ENCODE measurements at regions not wholly inside any gene's neighbourhood (a gene's known extent, or its start where the extent isn't known, plus 50 kb on each side); places are given as distances from the start of the nearest gene placed in this dataset.

DNA sequence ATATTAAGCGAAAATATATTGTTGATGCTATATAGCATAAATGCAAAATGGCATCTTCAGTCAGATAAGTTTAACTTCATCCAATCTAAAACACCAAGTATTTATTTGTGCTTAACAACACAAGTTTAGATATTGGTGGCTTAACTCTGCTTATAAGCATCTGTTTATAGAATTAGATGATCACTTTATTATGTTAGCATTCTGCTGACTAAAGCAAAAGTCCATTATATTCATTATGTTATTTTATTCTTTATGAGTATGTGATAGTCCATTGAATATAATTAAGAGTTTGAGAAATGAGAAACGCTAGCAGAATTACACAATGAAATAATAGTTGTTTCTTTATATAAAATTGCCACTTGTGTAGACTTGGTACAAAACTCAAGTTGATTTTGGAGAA lies 401.2 kb upstream of the CDH7 start:
- DNase-seq (ENCODE audit: low read depth in 1 of 2, low spot score in 1 of 2) = no peak
- H3K27ac ChIP-seq (replicated peaks) = no peak overlapping the region
- no peaks in the 10 kb centered on the region for H3K27me3 ChIP-seq (ENCODE audit: insufficient read depth, poor library complexity, severe bottlenecking)
- no peak for TF ChIP-seq SPI1 (IDR thresholded peaks at IDR 0.05; ENCODE audit: borderline replicate concordance, low read depth)
- TF ChIP-seq POLR2AphosphoS5 (IDR thresholded peaks at IDR 0.05; ENCODE audit: low read depth) = no peak
- TF ChIP-seq, protein P1, sequence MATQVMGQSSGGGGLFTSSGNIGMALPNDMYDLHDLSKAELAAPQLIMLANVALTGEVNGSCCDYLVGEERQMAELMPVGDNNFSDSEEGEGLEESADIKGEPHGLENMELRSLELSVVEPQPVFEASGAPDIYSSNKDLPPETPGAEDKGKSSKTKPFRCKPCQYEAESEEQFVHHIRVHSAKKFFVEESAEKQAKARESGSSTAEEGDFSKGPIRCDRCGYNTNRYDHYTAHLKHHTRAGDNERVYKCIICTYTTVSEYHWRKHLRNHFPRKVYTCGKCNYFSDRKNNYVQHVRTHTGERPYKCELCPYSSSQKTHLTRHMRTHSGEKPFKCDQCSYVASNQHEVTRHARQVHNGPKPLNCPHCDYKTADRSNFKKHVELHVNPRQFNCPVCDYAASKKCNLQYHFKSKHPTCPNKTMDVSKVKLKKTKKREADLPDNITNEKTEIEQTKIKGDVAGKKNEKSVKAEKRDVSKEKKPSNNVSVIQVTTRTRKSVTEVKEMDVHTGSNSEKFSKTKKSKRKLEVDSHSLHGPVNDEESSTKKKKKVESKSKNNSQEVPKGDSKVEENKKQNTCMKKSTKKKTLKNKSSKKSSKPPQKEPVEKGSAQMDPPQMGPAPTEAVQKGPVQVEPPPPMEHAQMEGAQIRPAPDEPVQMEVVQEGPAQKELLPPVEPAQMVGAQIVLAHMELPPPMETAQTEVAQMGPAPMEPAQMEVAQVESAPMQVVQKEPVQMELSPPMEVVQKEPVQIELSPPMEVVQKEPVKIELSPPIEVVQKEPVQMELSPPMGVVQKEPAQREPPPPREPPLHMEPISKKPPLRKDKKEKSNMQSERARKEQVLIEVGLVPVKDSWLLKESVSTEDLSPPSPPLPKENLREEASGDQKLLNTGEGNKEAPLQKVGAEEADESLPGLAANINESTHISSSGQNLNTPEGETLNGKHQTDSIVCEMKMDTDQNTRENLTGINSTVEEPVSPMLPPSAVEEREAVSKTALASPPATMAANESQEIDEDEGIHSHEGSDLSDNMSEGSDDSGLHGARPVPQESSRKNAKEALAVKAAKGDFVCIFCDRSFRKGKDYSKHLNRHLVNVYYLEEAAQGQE (IDR thresholded peaks at IDR 0.05; ENCODE audit: insufficient replicate concordance, low read depth) = no peak
- no peak for TF ChIP-seq GABPA (IDR thresholded peaks at IDR 0.05; ENCODE audit: low read depth)
- TF ChIP-seq, protein P2, sequence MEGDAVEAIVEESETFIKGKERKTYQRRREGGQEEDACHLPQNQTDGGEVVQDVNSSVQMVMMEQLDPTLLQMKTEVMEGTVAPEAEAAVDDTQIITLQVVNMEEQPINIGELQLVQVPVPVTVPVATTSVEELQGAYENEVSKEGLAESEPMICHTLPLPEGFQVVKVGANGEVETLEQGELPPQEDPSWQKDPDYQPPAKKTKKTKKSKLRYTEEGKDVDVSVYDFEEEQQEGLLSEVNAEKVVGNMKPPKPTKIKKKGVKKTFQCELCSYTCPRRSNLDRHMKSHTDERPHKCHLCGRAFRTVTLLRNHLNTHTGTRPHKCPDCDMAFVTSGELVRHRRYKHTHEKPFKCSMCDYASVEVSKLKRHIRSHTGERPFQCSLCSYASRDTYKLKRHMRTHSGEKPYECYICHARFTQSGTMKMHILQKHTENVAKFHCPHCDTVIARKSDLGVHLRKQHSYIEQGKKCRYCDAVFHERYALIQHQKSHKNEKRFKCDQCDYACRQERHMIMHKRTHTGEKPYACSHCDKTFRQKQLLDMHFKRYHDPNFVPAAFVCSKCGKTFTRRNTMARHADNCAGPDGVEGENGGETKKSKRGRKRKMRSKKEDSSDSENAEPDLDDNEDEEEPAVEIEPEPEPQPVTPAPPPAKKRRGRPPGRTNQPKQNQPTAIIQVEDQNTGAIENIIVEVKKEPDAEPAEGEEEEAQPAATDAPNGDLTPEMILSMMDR (IDR thresholded peaks at IDR 0.05; ENCODE audit: insufficient read depth, low read length) = no peak
- H3K4me3 ChIP-seq (replicated peaks; ENCODE audit: insufficient read depth, low read length) = no peak overlapping the region

DNA sequence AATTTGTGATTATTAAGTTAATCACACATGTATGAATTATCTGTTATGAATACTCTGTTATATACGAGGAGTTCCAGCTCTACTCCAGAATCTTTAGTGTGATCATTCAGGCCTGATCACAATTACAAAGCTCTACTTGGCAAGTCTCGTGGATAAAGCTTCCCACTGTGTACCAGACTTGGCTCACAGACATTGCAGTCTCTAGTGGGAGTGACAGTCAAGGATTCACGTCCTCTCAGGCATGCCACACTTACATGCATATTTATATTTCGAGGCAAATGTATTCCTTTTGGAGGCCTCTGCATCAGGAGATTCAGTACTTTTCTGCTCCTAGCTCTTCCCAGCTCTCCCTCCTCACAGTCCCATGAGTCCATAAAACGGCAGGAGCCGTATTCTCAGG lies 403.4 kb upstream of the CDH7 start:
- no peak overlapping the region for H3K4me3 ChIP-seq (replicated peaks; ENCODE audit: insufficient read depth, low read length)
- no peak for DNase-seq (ENCODE audit: low read depth in 1 of 2, low spot score in 1 of 2)
- H3K27me3 ChIP-seq (ENCODE audit: insufficient read depth, poor library complexity, severe bottlenecking) = no peaks in the 10 kb centered on the region
- no peak for TF ChIP-seq SPI1 (IDR thresholded peaks at IDR 0.05; ENCODE audit: borderline replicate concordance, low read depth)
- no peak for TF ChIP-seq GABPA (IDR thresholded peaks at IDR 0.05; ENCODE audit: low read depth)
- TF ChIP-seq POLR2AphosphoS5 (IDR thresholded peaks at IDR 0.05; ENCODE audit: low read depth) = no peak
- TF ChIP-seq, protein P2 (IDR thresholded peaks at IDR 0.05; ENCODE audit: insufficient read depth, low read length) = no peak
- TF ChIP-seq, protein P1 (IDR thresholded peaks at IDR 0.05; ENCODE audit: insufficient replicate concordance, low read depth) = no peak
- H3K27ac ChIP-seq (replicated peaks) = no peak overlapping the region

DNA sequence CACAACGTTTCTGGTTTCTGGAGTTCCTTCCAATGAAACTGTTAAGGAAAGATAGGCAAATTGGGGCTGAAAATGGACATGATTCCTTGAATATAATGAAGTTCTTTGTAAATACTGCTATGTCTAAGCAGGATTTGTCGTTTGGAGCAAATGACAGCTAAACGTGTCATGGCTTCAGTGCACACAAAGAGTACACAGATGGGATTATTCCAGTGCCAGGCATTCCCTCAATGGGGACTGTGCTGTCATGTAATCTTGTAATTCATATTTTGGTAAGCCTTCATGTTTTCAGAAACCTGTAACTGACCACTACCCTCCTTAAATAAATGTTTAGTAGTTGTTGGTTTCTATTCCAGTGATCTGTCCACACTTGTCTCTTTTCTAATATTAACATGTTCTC lies 404.7 kb upstream of the CDH7 start:
- no peak for DNase-seq (ENCODE audit: low read depth in 1 of 2, low spot score in 1 of 2)
- H3K4me3 ChIP-seq (replicated peaks; ENCODE audit: insufficient read depth, low read length) = no peak overlapping the region
- TF ChIP-seq SPI1 (IDR thresholded peaks at IDR 0.05; ENCODE audit: borderline replicate concordance, low read depth) (no peak), GABPA (IDR thresholded peaks at IDR 0.05; ENCODE audit: low read depth) (no peak), POLR2AphosphoS5 (IDR thresholded peaks at IDR 0.05; ENCODE audit: low read depth) (no peak)
- TF ChIP-seq, protein P1 (IDR thresholded peaks at IDR 0.05; ENCODE audit: insufficient replicate concordance, low read depth) = no peak
- TF ChIP-seq, protein P2 (IDR thresholded peaks at IDR 0.05; ENCODE audit: insufficient read depth, low read length) = no peak
- H3K27ac ChIP-seq (replicated peaks) = no peak overlapping the region
- no peaks in the 10 kb centered on the region for H3K27me3 ChIP-seq (ENCODE audit: insufficient read depth, poor library complexity, severe bottlenecking)
